Skeletal muscle tissue (tissue), 3 donors: ENCODE measurements at regions not wholly inside any gene's neighbourhood (a gene's known extent, or its start where the extent isn't known, plus 50 kb on each side); places are given as distances from the start of the nearest gene placed in this dataset.
"Not testable (repeated sequence)": the region's sequence is repeated elsewhere in the genome, so short reads cannot be mapped to it uniquely, and the experiment has no call there.

Experiments used
- H3K27ac ChIP-seq: one replicate; pipeline ENCODE4 v1.7.0; 2013; ENCODE audit warnings: mild to moderate bottlenecking, low read depth, low read length, inconsistent platforms
- H3K27me3 ChIP-seq, 3 donors: one replicate each; pipeline ENCODE4 v1.7.0; 2013; ENCODE audit warnings: low read length in 3 of 3; ENCODE audit not compliant: control insufficient read depth in 3 of 3, insufficient read depth in 3 of 3
- H3K36me3 ChIP-seq, 3 donors: one replicate each; pipeline ENCODE4 v1.7.0; 2013; ENCODE audit warnings: low read length in 3 of 3; ENCODE audit not compliant: control insufficient read depth in 3 of 3, insufficient read depth in 3 of 3
- H3K4me1 ChIP-seq, 3 donors: one replicate each; pipeline ENCODE4 v1.7.0; 2013; ENCODE audit warnings: low read length in 3 of 3, mild to moderate bottlenecking in 3 of 3; ENCODE audit not compliant: control insufficient read depth in 3 of 3, insufficient read depth in 3 of 3
- H3K4me3 ChIP-seq, 3 donors: one replicate each; pipeline ENCODE4 v1.7.0; 2013; ENCODE audit warnings: low read length in 3 of 3
- H3K9ac ChIP-seq, 3 donors: one replicate each; pipeline ENCODE4 v1.7.0; 2013; ENCODE audit warnings: low read length in 3 of 3, mild to moderate bottlenecking in 3 of 3, moderate library complexity in 2 of 3, low read depth in 1 of 3
- H3K9me3 ChIP-seq, 3 donors: one replicate each; pipeline ENCODE4 v1.7.0; 2013; ENCODE audit warnings: low read length in 3 of 3; ENCODE audit not compliant: control insufficient read depth in 3 of 3
- donor health status: Osteomylitis.

DNA sequence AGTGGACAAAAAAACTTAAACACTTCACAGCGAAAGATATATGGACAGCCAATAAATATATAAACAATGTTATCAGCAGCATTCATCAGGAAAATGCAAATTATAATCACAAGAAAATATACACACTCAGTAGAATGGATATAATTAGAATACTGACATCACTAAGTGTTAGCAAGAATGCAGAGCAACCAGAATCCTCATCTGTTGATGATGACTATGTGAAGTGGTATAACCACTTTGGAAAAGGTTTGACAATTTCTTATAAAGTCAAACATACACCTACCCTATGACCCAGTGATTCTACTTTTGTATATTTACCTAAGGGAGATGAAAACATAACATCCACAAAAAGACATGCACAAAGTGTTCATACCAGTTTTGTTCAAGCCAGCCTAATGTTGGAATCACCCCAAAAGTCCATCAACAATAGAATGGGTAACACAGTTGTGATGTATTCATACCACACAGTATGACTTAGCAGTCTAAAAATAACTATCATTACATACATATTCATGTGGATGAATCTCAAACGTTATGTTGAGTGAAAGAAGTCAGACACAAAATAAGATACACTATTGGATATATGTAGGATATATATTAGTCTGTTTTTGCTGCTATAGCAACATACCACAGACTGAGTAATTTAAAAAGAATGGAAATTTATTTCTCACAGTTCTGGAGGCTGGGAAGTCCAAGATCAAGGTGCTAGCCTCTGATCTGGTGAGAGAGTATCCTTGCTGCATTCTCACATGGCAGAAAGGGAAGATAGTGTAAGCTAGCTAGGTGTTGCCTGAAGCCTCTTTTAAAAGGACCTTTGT, 148.8 kb upstream of the ADAMTSL1 start:
- Histone ChIP-seq H3K4me1 (no peaks in the 10 kb centered on the region), H3K9ac (no peak overlapping the region), H3K36me3 (no peaks in the 10 kb centered on the region), H3K4me3 (no peak overlapping the region), H3K9me3 (peaks cover 0 to 2% (median 0%) of the 10 kb centered on the region in 3 donors), H3K27me3 (no peaks in the 10 kb centered on the region), H3K27ac (no peak overlapping the region)

DNA sequence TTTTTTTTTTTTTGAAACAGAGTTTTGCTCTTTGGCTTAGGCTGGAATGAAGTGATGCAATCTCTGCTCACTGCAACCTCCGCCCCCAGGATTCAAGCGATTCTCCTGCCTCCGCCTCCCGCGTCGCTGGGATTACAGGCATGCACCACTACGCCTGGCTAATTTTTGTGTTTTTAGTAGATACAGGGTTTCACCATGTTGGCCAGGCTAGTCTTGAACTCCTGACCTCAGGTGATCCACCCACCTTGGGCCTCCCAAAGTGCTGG, 148.3 kb upstream of the ADAMTSL1 start:
- not testable (repeated sequence) for H3K9ac ChIP-seq, H3K4me1 ChIP-seq

DNA sequence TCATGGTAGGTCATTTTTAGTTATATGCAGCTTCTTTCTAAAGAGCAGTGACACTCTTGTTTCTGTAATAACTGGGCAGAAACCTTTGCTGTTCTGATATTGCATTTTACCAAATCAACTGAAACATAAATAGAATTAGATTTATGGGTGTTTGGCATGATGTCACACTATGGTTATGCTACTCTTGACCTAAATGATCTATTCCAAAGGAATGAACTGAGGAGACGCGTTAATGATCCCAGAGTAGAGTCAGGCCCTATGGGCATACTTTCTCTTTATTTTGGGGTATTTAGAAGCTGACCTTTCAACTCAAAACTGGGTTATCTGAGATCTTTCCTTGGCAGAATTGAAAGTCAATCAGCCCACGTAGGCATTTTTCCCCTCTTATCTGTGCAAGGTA, 146.8 kb upstream of the ADAMTSL1 start:
- no peak overlapping the region for H3K4me3 ChIP-seq
- H3K27ac ChIP-seq: no peak overlapping the region
- no peaks in the 10 kb centered on the region for H3K27me3 ChIP-seq
- H3K9me3 ChIP-seq: peaks cover 0 to 2% (median 0%) of the 10 kb centered on the region in 3 donors
- no peak overlapping the region for H3K9ac ChIP-seq
- H3K36me3 ChIP-seq: no peaks in the 10 kb centered on the region
- H3K4me1 ChIP-seq: no peaks in the 10 kb centered on the region

More for the DNA sequence above, 148.3 kb upstream of the ADAMTSL1 start:
- not testable (repeated sequence) for H3K4me3 ChIP-seq, H3K27ac ChIP-seq, H3K36me3 ChIP-seq, H3K9me3 ChIP-seq, H3K27me3 ChIP-seq

DNA sequence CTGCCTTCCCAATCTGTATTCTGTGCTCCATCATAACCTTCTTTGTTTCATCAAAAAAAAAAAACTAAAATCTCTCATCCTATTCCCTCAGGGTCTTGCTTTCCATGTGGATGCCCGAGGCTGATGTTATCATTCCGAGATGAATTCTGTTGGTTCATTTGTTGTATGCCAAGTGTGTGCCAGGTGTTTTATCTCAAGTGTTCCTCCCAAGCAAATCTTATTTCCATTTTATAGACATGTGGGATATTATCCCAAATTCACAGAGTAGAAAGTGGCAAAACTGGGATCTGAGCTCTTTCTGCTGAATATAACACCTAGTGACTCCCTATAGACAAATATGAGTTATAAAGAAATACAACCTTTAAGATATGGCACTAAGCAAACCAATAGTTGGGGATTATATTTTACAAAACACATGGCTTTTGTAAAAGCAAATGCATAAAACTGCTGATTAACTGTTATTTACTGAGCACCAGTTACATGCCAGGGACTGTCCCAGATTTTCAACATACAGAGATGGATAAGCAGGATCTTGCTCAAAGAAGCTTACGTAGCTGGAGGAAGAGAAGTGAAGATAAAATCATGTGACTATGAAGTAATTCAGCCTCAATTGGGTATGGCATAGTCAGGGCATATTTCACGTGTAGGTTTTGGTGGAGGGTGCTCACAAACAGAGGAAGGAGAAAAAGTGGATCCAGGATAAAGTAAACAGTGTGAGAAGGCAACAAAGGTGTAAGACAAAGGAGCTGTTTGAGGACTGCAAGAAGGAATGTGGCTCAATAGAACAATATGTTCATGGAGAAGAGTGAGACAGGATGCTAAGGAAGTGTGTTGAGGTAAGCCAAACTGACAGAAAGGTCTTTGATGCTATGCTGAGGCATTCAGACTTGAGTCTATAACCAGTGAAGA, 143.3 kb upstream of the ADAMTSL1 start:
- no peak overlapping the region for H3K27ac ChIP-seq
- H3K9ac ChIP-seq: no peak overlapping the region
- H3K9me3 ChIP-seq: no peaks in the 10 kb centered on the region
- no peaks in the 10 kb centered on the region for H3K4me1 ChIP-seq
- H3K27me3 ChIP-seq: no peaks in the 10 kb centered on the region
- H3K36me3 ChIP-seq: no peaks in the 10 kb centered on the region
- H3K4me3 ChIP-seq: no peak overlapping the region

DNA sequence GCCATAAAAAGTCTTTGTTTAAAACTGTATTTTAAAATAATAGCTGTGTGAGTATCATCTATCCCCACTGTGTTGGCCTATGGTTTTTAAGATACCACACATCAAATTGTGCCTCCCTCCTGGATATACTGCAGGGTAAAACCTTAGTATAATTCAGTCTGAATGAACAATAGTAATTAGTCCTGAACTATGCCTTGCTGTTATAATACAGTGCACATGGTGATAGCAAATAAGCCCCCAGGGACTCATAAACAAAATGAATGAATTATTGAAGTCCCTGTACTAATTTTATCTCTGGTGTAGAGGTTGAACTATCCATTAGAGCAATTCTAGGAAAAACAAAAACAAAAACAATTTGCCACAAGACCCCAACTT, 142.7 kb upstream of the ADAMTSL1 start:
- H3K9ac ChIP-seq: no peak overlapping the region
- H3K4me3 ChIP-seq: no peak overlapping the region
- H3K27ac ChIP-seq: no peak overlapping the region
- H3K4me1 ChIP-seq: no peaks in the 10 kb centered on the region
- no peaks in the 10 kb centered on the region for H3K9me3 ChIP-seq
- no peaks in the 10 kb centered on the region for H3K36me3 ChIP-seq
- no peaks in the 10 kb centered on the region for H3K27me3 ChIP-seq

DNA sequence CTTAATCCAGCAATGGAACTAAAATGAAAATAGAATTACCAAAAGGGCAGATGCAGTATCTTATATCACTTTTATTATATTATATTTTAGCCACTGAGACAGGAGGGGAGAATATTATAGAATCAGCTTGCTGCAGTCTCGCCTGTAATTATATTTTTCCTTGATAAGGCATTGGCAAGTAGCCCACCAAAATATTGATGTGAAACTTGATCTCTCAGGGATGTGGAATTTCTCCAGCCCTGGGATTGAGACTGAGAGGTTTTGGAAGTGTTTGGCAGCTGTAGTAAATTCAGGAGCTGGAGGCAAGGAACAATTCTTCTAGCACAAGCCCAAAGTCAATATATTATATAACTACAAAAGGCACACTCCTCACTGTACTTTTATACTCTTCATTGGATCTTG, 142.1 kb upstream of the ADAMTSL1 start:
- H3K9me3 ChIP-seq: no peaks in the 10 kb centered on the region
- H3K36me3 ChIP-seq: no peaks in the 10 kb centered on the region
- H3K9ac ChIP-seq: no peak overlapping the region
- H3K4me3 ChIP-seq: no peak overlapping the region
- no peaks in the 10 kb centered on the region for H3K4me1 ChIP-seq
- H3K27me3 ChIP-seq: no peaks in the 10 kb centered on the region
- no peak overlapping the region for H3K27ac ChIP-seq

DNA sequence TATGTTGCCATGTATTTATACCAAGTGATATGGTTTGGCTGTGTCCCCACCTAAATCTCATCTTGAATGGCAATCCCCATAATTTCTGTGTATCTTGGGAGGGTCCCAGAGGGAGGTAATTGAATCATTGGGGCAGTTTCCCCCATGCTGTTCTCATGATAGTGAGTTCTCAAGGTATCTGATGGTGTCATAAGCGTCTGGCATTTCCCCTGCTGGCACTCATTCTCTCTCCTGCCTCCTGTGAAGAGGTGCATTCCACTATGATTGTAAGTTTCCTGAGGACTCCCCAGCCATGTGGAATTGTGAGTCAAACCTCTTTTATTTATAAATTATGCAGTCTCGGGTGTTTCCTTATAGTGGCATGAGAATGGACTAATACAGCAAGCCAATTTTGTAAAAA, 140.8 kb upstream of the ADAMTSL1 start:
- Histone ChIP-seq H3K27me3 (no peaks in the 10 kb centered on the region), H3K27ac (no peak overlapping the region), H3K4me1 (no peaks in the 10 kb centered on the region), H3K4me3 (no peak overlapping the region), H3K36me3 (no peaks in the 10 kb centered on the region), H3K9ac (no peak overlapping the region), H3K9me3 (no peaks in the 10 kb centered on the region)

DNA sequence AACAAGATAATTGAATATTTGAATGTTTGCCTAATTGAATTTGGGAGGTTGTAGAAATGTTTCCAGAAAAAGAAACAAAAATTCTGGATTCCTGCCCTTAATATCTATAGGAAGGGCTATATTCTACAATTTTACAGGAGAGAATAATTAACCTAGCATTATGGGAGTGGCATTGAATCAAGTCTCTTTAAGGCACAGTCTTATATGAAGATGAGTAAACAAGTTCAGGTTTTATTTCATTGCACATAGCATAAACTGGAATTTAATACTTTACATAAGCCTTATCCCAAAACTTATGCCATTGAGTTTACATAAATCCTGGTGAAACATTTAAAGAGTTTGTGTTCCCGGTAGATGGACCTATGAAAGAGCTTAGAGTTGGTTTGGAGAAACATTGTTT, 138.1 kb upstream of the ADAMTSL1 start:
- Histone ChIP-seq H3K4me3 (no peak overlapping the region), H3K4me1 (no peaks in the 10 kb centered on the region), H3K36me3 (no peaks in the 10 kb centered on the region), H3K9me3 (no peaks in the 10 kb centered on the region), H3K27ac (no peak overlapping the region), H3K9ac (no peak overlapping the region), H3K27me3 (no peaks in the 10 kb centered on the region)

DNA sequence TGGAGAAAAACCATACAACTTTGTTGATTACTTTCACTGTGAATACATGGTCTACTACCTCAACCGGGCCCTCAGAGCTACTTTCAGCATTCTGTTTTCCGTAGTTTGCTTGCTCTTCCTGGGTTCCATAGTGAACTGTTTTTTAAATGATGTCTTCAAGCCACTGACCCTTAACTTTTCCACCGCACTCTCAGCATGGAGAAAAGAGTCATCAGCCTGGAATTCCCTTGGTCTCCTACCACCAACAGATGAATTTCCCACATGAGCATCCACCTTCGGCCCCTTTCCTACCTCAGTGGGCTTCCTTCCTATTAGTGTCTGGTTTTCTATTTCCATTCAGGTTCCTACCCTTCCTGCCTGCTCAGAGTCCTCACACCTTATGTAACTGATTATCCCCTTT, 135.9 kb upstream of the ADAMTSL1 start:
- H3K9ac ChIP-seq: no peak overlapping the region
- H3K4me1 ChIP-seq: no peaks in the 10 kb centered on the region
- no peaks in the 10 kb centered on the region for H3K36me3 ChIP-seq
- no peaks in the 10 kb centered on the region for H3K9me3 ChIP-seq
- no peaks in the 10 kb centered on the region for H3K27me3 ChIP-seq
- no peak overlapping the region for H3K27ac ChIP-seq
- H3K4me3 ChIP-seq: no peak overlapping the region

DNA sequence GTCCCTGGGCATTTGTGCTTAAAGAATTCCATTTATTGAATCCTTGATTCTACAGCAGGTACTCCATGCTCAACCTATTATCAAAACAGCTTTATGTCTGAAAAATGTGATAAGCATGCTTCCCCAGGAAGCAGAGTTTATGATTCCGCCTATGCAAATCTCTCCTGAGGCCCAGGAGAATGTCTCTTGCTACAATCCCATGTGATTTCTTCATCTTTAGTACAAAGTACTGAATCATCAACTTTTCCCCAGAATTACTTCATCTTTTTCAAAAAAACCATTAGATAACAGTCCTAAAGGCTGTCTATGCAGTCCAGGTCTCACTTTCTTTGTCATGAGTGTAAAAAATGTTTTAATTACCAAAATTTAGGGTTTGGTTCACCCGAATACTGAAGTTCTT, 130.2 kb upstream of the ADAMTSL1 start:
- H3K36me3 ChIP-seq: no peaks in the 10 kb centered on the region
- H3K9ac ChIP-seq: no peak overlapping the region
- no peaks in the 10 kb centered on the region for H3K4me1 ChIP-seq
- no peak overlapping the region for H3K27ac ChIP-seq
- no peaks in the 10 kb centered on the region for H3K27me3 ChIP-seq
- no peak overlapping the region for H3K4me3 ChIP-seq
- H3K9me3 ChIP-seq: no peaks in the 10 kb centered on the region
